GM18870 (cell line): ENCODE measurements at regions not wholly inside any gene's neighbourhood (a gene's known extent, or its start where the extent isn't known, plus 50 kb on each side); places are given as distances from the start of the nearest gene placed in this dataset.

Experiments
- ATAC-seq: cut with Tn5 transposase; IDR thresholded peaks from one replicate; pipeline ENCODE4 v1.9.1; 2021; ENCODE audit warnings: moderate library complexity; ENCODE audit not compliant: unreplicated experiment

GRCh38 chr3:34361921-34362320 is 563.5 kb downstream of the PDCD6IP start:
- peak; percentile 99 for ATAC-seq

GRCh38 chr3:34362910-34363309 is 564.5 kb downstream of the PDCD6IP start:
- no peak for ATAC-seq

GRCh38 chr3:34363881-34364280 is 565.5 kb downstream of the PDCD6IP start:
- ATAC-seq: no peak

- no peak for ATAC-seq
Observed at GRCh38 chr3:34364335-34364734, 565.9 kb downstream of the PDCD6IP start.

- ATAC-seq: no peak
Observed at GRCh38 chr3:34365231-34365630, 566.8 kb downstream of the PDCD6IP start.

GRCh38 chr3:34365771-34366170 is 567.3 kb downstream of the PDCD6IP start:
- ATAC-seq: no peak

DNA sequence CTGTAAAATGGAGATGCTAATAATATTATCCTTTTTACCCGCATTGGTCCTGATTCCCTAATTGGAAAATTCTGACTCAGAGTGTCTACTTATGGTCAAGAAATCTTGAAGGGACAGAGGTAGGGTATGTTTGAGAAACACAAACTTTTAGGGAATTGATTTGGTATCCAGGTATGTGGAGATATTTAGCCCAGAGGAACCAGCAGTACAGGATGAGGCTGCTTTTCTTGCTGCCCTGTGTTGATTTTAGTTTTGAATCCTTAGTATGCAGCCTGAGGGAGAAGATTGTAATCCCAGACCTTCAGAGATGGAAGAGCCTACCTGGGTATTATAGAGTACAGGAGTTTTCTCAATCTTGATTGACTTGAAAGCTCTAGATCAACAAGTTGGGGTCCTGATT is 569.1 kb downstream of the PDCD6IP start:
- no peak for ATAC-seq

DNA sequence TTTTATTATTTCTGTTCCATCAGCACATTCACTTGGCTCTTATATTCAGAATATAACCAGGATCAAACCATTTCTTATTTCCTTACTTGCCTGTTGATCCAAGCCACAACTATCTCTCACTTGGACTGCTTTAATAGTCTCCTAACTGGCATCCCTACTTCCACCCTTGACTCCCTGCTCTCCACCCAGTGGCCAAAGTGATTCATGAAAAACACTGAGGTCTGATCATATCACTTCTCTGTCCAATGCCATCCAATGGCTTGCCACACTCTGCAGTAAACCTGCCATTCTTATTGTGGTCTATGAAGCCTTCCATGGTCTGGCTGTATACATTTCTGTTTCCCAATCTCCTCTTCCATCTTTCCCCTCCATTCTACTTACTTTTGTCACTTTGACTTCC is 576.1 kb downstream of the PDCD6IP start:
- ATAC-seq: no peak

GRCh38 chr3:34376691-34377090 is 578.3 kb downstream of the PDCD6IP start:
- no peak for ATAC-seq

GRCh38 chr3:34377961-34378360 is 579.5 kb downstream of the PDCD6IP start:
- no peak for ATAC-seq

DNA sequence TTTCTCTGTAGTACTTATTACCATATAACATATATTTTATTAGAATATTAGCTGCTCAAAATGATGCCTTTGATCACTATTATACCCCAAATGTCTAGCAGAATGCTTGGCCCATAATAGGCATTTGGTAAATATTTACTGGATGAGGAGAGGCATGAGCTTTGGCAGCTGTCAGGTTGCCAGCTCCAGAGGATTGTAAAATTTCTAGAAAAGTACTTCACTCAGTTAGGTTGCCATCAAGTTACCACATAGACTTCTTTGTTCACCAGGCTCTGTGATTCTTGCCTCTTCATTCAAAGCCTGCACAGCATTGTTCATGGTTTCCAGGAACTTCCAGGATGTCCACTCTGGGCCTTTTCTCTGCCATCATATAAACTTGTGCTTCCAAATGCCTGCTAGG is 582.8 kb downstream of the PDCD6IP start:
- no peak for ATAC-seq

- no peak for ATAC-seq
Observed at GRCh38 chr3:34382859-34383258, 584.4 kb downstream of the PDCD6IP start.

- no peak for ATAC-seq
Observed at GRCh38 chr3:34386309-34386708, 587.9 kb downstream of the PDCD6IP start.

DNA sequence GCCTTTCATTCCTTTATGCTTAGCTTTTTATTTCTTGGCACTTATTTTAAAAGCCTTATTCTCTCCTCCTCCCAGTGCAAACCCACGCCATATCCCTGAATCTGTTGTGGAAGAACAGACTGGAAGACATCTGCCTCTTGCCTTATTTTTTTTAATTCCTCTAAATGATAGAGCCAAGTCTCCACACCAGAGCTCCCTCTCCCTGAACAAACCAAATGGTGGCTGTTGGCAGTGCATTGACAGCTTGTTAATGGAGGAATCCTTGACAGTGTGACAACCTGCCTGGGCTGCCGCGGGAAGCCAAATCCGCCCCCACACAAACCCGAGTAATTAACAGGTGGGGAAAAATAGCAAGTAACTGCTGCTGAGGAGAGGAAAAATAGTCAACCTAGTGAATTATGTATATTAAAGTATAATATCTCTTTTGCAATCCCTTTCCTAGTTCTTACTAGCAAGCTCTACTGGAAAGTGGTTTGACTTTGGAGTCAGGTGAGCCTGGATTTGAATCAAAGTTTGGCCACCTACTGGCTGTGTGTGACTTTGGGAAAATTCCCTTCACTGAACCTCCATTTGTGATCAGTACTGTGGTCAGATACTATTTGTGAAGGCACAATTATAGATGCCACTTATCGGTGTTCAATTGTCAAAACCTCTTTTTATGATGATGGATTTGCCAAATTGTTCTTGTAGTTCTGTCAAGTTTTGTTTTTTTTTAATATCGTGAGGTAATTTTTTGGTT is 589.6 kb downstream of the PDCD6IP start:
- ATAC-seq: no peak

- ATAC-seq: no peak
Observed at GRCh38 chr3:34388830-34389229, 590.4 kb downstream of the PDCD6IP start.

DNA sequence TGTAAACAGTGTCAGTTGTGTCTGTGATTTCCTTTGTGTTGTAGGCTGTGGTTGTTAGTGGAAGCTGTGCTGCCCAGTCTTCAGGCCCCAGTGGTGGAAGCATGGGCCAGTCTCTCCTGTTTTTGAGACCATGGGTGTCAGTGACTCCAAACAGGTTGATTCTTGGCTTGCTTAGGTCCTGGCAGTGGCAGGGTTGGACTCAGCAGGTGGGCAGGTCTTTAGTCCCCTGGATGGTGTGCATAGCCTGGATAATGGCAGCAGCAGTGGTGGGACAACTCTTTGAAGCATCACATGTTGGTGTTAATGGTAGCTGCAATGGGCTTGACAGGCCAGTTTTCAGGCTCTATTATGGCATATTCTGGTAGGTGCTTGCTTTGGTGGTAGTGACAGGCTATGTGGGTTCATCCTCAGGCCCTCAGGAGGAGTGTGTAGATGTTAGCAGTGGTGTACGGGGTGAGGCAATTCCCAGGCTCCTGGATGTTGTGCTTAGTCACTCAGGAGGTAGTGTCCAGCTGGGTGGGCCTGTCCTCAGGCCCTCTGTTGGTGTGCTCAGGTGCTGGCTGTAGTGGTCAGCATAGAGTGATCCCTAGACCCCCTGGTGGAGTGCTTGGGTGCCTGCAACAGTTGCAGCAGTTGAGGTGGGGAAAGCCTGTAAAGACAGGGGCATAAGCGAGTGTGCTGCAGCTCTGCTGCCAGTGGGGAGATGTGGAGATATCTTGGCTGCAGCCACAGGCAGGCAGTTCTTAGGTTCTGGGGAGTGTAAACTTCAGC is 596.7 kb downstream of the PDCD6IP start:
- no peak for ATAC-seq

- no peak for ATAC-seq
Observed at GRCh38 chr3:34396288-34396687, 597.9 kb downstream of the PDCD6IP start.

DNA sequence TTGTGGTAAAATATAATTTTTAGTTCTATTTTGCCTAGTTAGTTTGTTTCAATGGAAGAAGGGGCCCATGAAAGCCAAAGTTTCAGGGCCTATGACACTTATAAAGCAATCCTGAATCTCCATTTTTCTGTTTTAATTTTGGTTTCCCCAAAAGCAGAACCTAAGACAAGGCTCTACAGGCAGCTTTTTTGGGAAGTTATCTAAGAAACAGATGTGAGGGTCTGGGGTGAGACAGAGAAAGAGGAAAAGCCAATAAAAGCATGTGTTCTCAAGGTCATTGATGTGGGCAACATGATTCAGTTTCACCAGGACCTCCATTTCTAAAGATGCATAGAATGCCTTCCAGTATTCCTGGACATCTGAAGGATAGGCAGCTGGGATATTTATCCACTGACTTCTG is 598.5 kb downstream of the PDCD6IP start:
- ATAC-seq: no peak

DNA sequence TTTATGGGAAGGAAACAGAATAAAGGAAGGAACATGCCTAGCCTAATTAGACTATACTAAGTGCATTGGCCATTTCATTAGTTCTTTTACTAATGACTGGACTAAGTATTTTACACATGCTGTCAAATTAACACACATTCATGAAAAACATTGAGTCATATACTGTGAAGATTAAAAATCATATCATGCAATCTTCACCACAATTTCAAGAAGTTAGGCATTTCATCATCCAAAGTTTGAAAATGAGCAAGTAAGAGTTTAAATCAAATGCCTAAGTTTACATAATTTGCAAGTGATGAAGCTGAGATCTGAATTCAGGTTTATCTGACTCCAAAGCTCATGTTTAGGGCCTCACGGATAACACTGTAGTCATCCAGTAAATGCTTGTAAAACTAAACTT is 601.0 kb downstream of the PDCD6IP start:
- ATAC-seq: no peak

GRCh38 chr3:34405159-34405558 is 606.7 kb downstream of the PDCD6IP start:
- ATAC-seq: no peak

GRCh38 chr3:34407281-34407680 is 608.9 kb downstream of the PDCD6IP start:
- ATAC-seq: no peak

DNA sequence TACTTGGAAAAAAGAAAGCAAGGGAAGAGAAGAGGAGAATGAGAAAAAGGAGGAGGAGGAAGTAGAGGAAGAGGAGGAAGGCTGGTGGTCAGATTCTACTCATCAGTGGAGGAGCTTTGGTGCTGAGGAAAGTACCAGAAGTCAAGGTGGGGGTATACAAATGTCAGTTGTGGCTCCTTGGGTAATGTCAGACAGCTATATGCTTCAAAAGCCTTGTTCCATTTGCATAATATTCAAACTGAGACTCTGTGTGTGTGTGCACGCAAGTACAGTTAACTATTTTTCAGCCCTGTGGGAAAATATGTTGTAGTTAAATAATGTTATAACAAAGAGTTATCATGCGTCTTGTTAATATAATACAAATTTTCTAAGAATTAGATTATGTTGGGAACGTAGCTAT is 609.7 kb downstream of the PDCD6IP start:
- ATAC-seq: peak; percentile 70
